ENCODE measurements at regions not wholly inside any gene's neighbourhood (a gene's known extent, or its start where the extent isn't known, plus 50 kb on each side); places are given as distances from the start of the nearest gene placed in this dataset.

DNA sequence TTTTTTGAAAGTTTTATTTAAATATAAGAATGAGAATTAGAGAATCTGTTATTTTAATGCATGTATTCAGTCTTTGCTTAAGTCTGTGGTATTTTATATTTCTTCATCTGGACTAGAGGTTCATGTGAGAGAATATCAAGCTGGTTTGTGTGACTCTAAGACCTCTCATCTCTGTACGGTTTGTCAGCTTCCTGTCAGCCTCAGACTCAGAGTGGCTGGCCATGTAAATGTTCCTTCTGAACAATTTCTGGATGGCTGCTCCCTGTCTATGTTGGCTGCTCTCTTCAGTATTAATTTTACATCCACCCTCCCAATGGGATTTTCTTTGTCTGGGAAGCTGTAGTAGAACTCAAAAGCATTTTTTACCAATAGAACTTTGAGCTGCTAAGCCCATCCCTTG lies 225.3 kb upstream of the THUMPD2 start:
- no peaks in the 10 kb centered on the region for H3K4me1 ChIP-seq (ENCODE audit: insufficient read depth, low read length)
- ChIA-PET CTCF (ENCODE audit: low intra/inter-chr PET ratio, low total read pairs) (no interaction called here), POLR2A (no interaction called here)
- H3K9ac ChIP-seq (ENCODE audit: insufficient read depth, low read depth, low read length), result no peak overlapping the region
- no peaks in the 10 kb centered on the region for H4K20me1 ChIP-seq (ENCODE audit: insufficient read depth, low read length)
- 0% methylated on average over 1 of the region's 1 CpG for WGBS (ENCODE audit: low lambda C conversion rate)
- in situ Hi-C loops (cut with HindIII; ENCODE audit: extremely low pct_ligation_motif_present, low pct_unique_long_range_greater_than_20kb) (no loop called here), intact Hi-C loops (cut with micrococcal nuclease; ENCODE audit: unreplicated experiment) (no loop called here)
- no peak overlapping the region for H2AFZ ChIP-seq (ENCODE audit: low read length)
- no peaks in the 10 kb centered on the region for H3K27me3 ChIP-seq (ENCODE audit: control insufficient read depth in 1 of 2, insufficient read depth in 2 of 2, low read length in 2 of 2)
- no peaks in the 10 kb centered on the region for H3K79me2 ChIP-seq (ENCODE audit: insufficient read depth, low read length)
- no peaks in the 10 kb centered on the region for H3K36me3 ChIP-seq (replicated peaks in 1 of 2; ENCODE audit: control insufficient read depth in 1 of 2, insufficient read depth in 2 of 2, low read length in 2 of 2)
- DNase-seq (ENCODE audit: low spot score), result no peak
- no peak for FAIRE-seq
- no peak overlapping the region for H3K4me2 ChIP-seq (ENCODE audit: low read depth, low read length)
- H3K9me3 ChIP-seq (ENCODE audit: low read length), result no peaks in the 10 kb centered on the region
- BruUV-seq (replicated peaks), result no TSS peak
- no peak overlapping the region for H3K27ac ChIP-seq (ENCODE audit: extremely low read length, insufficient read depth, low read length)
- H3K4me3 ChIP-seq (replicated peaks in 1 of 3; ENCODE audit: insufficient read depth in 1 of 3, low read depth in 2 of 3, low read length in 3 of 3), result no peak overlapping the region
- no peak for ATAC-seq
- TF ChIP-seq BATF2 (CRISPR knock-in tag; IDR thresholded peaks at IDR 0.05) (no peak), ZBTB40 (IDR thresholded peaks at IDR 0.05) (no peak), ZBTB40 (CRISPR knock-in tag; IDR thresholded peaks at IDR 0.05) (no peak), ATAD3A (CRISPR knock-in tag; IDR thresholded peaks at IDR 0.05) (no peak), ZNF746 (CRISPR knock-in tag; IDR thresholded peaks at IDR 0.05) (no peak), NR2F2 (IDR thresholded peaks at IDR 0.05; ENCODE audit: borderline replicate concordance, low read depth) (no peak), AHR (CRISPR knock-in tag; IDR thresholded peaks at IDR 0.05) (no peak), FIP1L1 (IDR thresholded peaks at IDR 0.05; ENCODE audit: borderline replicate concordance, insufficient read depth, low read depth, low read length) (no peak), IRF9 (CRISPR knock-in tag; IDR thresholded peaks at IDR 0.05; ENCODE audit: borderline replicate concordance) (no peak), CSRNP1 (CRISPR knock-in tag; IDR thresholded peaks at IDR 0.05) (no peak)

Measured in HepG2 (cell line).